HepG2 (cell line): ENCODE measurements at regions not wholly inside any gene's neighbourhood (a gene's known extent, or its start where the extent isn't known, plus 50 kb on each side); places are given as distances from the start of the nearest gene placed in this dataset.

Source experiments
- ARNT2 ChIP-seq: sonication (generic); formaldehyde crosslinking; IDR thresholded peaks from 2 replicates; pipeline ENCODE4 v1.8.0; 2022; ENCODE audit warnings: mild to moderate bottlenecking, low read depth, missing genetic modification reagents, moderate library complexity
- CC2D1A ChIP-seq: sonication (generic); formaldehyde crosslinking; IDR thresholded peaks from 2 replicates; pipeline ENCODE4 v1.8.1; 2023; ENCODE audit warnings: mild to moderate bottlenecking, missing genetic modification reagents
- EP300 ChIP-seq, 3 experiments: sonication (generic) in 1 of 3; formaldehyde crosslinking in 1 of 3; IDR thresholded peaks; 2 replicates each; pipeline versions ENCODE4 v1.5.1 to v1.6.1; 2011 to 2020; ENCODE audit warnings: low read depth in 2 of 3, low read length in 2 of 3, borderline replicate concordance in 1 of 3, improper control_type of control experiment in 1 of 3, mild to moderate bottlenecking in 1 of 3, missing genetic modification reagents in 1 of 3, moderate library complexity in 1 of 3
- FOXA3 ChIP-seq: IDR thresholded peaks from 2 replicates; pipeline ENCODE4 v1.6.1; 2016; ENCODE audit warnings: missing genetic modification reagents, missing compliant biosample characterization
- HMG20A ChIP-seq: IDR thresholded peaks from 2 replicates; pipeline ENCODE4 v1.6.1; 2016; ENCODE audit warnings: borderline replicate concordance
- MAFG ChIP-seq: sonication (generic); formaldehyde crosslinking; IDR thresholded peaks from 2 replicates; pipeline ENCODE4 v1.5.1; 2020; ENCODE audit warnings: mild to moderate bottlenecking, missing genetic modification reagents
- MED13 ChIP-seq: sonication (generic); formaldehyde crosslinking; IDR thresholded peaks from 2 replicates; pipeline ENCODE4 v1.5.0; 2020; ENCODE audit warnings: missing genetic modification reagents
- MIER2 ChIP-seq: IDR thresholded peaks from 2 replicates; pipeline ENCODE4 v1.6.1; 2016; ENCODE audit warnings: missing biosample characterization, missing genetic modification reagents
- MLLT10 ChIP-seq: sonication (generic); formaldehyde crosslinking; IDR thresholded peaks from 2 replicates; pipeline ENCODE4 v1.4.0; 2020; ENCODE audit warnings: missing genetic modification reagents
- MXD4 ChIP-seq: IDR thresholded peaks from 2 replicates; pipeline ENCODE4 v1.6.1; 2016; ENCODE audit warnings: mild to moderate bottlenecking, missing biosample characterization, missing genetic modification reagents
- POLR2AphosphoS5 ChIP-seq: IDR thresholded peaks from 2 replicates; pipeline ENCODE4 v1.6.1; 2012; ENCODE audit warnings: low read depth, low read length
- RFXAP ChIP-seq: sonication (generic); formaldehyde crosslinking; IDR thresholded peaks from 2 replicates; pipeline ENCODE4 v1.4.0; 2020; ENCODE audit warnings: missing genetic modification reagents, borderline replicate concordance
- RXRB ChIP-seq: IDR thresholded peaks from 2 replicates; pipeline ENCODE4 v1.6.1; 2016; ENCODE audit warnings: borderline replicate concordance, missing genetic modification reagents, missing compliant biosample characterization
- ZNF329 ChIP-seq: sonication (generic); formaldehyde crosslinking; IDR thresholded peaks from 2 replicates; pipeline ENCODE4 v1.9.0; 2021; ENCODE audit warnings: low read depth, mild to moderate bottlenecking, missing genetic modification reagents
- ZNF337 ChIP-seq: sonication (generic); formaldehyde crosslinking; IDR thresholded peaks from 2 replicates; pipeline ENCODE4 v1.5.1; 2020; ENCODE audit warnings: missing genetic modification reagents, low read depth, mild to moderate bottlenecking, borderline replicate concordance
- ZNF34 ChIP-seq: sonication (generic); formaldehyde crosslinking; IDR thresholded peaks from 2 replicates; pipeline ENCODE4 v1.4.0; 2020; ENCODE audit warnings: mild to moderate bottlenecking, missing genetic modification reagents, borderline replicate concordance
- ZNF432 ChIP-seq: sonication (generic); formaldehyde crosslinking; IDR thresholded peaks from 2 replicates; pipeline ENCODE4 v1.5.0; 2020; ENCODE audit warnings: missing genetic modification reagents, mild to moderate bottlenecking, borderline replicate concordance
- ZNF577 ChIP-seq: sonication (generic); formaldehyde crosslinking; IDR thresholded peaks from 2 replicates; pipeline ENCODE4 v1.4.0; 2020; ENCODE audit warnings: mild to moderate bottlenecking, low read depth, missing genetic modification reagents, borderline replicate concordance
- TF ChIP-seq, protein P1 (sequence below): sonication (generic); formaldehyde crosslinking; IDR thresholded peaks from 2 replicates; pipeline ENCODE4 v1.8.1; 2022; ENCODE audit warnings: low read depth, mild to moderate bottlenecking, missing genetic modification reagents
- TF ChIP-seq, protein P2 (sequence below): sonication (generic); formaldehyde crosslinking; IDR thresholded peaks from 2 replicates; pipeline ENCODE4 v1.4.0; 2020; ENCODE audit warnings: mild to moderate bottlenecking, missing genetic modification reagents, borderline replicate concordance
- TF ChIP-seq, protein P3 (sequence below): IDR thresholded peaks from 2 replicates; pipeline ENCODE4 v1.6.1; 2016; ENCODE audit warnings: missing compliant biosample characterization, missing genetic modification reagents, borderline replicate concordance

DNA sequence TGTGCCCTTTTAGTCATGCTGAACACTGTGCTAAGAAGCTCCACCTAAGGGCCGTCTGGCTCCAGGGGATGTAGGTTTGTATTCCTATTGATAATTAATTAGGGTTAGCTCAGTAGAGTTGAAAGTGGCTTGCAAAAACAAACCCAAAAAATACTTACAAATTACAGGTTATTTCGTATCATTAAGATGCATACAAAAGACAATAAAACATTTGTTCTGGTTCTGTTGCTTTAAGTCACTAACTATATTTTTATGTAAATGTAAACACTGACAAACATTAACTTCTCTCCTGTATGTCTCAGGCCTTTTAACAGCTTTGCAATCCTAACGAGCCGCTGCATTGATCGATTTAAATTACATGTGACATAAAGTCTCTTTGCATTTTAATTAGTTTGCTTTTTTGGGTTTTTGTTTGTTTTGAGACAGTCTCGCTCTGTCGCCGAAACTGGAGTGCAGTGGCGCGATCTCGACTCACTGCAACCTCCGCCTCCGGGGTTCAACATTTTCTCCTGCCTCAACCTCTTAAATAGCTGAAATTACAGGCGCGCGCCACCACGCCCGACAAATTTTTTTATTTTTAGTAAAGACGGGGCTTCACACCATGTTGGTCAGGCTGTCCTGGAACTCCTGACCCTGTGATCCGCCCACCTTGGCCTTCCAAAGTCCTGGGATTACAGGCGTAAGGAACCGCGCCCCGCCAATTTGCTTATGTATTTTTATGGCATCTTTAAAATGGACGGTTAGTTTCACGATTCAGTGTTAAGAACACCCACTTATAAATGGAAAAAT lies 110.9 kb downstream of the HFE start (continued):
- TF ChIP-seq, protein P1, sequence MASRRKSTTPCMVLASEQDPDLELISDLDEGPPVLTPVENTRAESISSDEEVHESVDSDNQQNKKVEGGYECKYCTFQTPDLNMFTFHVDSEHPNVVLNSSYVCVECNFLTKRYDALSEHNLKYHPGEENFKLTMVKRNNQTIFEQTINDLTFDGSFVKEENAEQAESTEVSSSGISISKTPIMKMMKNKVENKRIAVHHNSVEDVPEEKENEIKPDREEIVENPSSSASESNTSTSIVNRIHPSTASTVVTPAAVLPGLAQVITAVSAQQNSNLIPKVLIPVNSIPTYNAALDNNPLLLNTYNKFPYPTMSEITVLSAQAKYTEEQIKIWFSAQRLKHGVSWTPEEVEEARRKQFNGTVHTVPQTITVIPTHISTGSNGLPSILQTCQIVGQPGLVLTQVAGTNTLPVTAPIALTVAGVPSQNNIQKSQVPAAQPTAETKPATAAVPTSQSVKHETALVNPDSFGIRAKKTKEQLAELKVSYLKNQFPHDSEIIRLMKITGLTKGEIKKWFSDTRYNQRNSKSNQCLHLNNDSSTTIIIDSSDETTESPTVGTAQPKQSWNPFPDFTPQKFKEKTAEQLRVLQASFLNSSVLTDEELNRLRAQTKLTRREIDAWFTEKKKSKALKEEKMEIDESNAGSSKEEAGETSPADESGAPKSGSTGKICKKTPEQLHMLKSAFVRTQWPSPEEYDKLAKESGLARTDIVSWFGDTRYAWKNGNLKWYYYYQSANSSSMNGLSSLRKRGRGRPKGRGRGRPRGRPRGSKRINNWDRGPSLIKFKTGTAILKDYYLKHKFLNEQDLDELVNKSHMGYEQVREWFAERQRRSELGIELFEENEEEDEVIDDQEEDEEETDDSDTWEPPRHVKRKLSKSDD (CRISPR knock-in tag), result no peak
- TF ChIP-seq ZNF329 (CRISPR knock-in tag) (no peak), HMG20A (no peak), MED13 (CRISPR knock-in tag) (0 out of 2 replicates have a peak, but pooled peaks have one; percentile 53), ZNF337 (CRISPR knock-in tag) (no peak), MAFG (CRISPR knock-in tag) (no peak), MIER2 (CRISPR knock-in tag) (no peak), MXD4 (CRISPR knock-in tag) (no peak), RXRB (no peak), RFXAP (no peak), EP300 (IDR thresholded peaks at IDR 0.05; ENCODE audit: low read depth in 2 of 2, low read length in 2 of 2) (no peak), EP300 (CRISPR knock-in tag; IDR thresholded peaks at IDR 0.05; ENCODE audit: borderline replicate concordance) (no peak), FOXA3 (CRISPR knock-in tag) (0 out of 2 replicates have a peak, but pooled peaks have one; percentile 4), ZNF34 (CRISPR knock-in tag) (no peak), CC2D1A (CRISPR knock-in tag) (no peak), MLLT10 (CRISPR knock-in tag) (0 out of 2 replicates have a peak, but pooled peaks have one; percentile 79), POLR2AphosphoS5 (peak; percentile 16), ARNT2 (CRISPR knock-in tag) (no peak), ZNF432 (CRISPR knock-in tag) (no peak), ZNF577 (CRISPR knock-in tag) (no peak)
- TF ChIP-seq, protein P2, sequence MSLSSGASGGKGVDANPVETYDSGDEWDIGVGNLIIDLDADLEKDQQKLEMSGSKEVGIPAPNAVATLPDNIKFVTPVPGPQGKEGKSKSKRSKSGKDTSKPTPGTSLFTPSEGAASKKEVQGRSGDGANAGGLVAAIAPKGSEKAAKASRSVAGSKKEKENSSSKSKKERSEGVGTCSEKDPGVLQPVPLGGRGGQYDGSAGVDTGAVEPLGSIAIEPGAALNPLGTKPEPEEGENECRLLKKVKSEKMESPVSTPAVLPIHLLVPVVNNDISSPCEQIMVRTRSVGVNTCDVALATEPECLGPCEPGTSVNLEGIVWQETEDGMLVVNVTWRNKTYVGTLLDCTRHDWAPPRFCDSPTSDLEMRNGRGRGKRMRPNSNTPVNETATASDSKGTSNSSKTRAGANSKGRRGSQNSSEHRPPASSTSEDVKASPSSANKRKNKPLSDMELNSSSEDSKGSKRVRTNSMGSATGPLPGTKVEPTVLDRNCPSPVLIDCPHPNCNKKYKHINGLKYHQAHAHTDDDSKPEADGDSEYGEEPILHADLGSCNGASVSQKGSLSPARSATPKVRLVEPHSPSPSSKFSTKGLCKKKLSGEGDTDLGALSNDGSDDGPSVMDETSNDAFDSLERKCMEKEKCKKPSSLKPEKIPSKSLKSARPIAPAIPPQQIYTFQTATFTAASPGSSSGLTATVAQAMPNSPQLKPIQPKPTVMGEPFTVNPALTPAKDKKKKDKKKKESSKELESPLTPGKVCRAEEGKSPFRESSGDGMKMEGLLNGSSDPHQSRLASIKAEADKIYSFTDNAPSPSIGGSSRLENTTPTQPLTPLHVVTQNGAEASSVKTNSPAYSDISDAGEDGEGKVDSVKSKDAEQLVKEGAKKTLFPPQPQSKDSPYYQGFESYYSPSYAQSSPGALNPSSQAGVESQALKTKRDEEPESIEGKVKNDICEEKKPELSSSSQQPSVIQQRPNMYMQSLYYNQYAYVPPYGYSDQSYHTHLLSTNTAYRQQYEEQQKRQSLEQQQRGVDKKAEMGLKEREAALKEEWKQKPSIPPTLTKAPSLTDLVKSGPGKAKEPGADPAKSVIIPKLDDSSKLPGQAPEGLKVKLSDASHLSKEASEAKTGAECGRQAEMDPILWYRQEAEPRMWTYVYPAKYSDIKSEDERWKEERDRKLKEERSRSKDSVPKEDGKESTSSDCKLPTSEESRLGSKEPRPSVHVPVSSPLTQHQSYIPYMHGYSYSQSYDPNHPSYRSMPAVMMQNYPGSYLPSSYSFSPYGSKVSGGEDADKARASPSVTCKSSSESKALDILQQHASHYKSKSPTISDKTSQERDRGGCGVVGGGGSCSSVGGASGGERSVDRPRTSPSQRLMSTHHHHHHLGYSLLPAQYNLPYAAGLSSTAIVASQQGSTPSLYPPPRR (CRISPR knock-in tag), result no peak
- TF ChIP-seq, protein P3, sequence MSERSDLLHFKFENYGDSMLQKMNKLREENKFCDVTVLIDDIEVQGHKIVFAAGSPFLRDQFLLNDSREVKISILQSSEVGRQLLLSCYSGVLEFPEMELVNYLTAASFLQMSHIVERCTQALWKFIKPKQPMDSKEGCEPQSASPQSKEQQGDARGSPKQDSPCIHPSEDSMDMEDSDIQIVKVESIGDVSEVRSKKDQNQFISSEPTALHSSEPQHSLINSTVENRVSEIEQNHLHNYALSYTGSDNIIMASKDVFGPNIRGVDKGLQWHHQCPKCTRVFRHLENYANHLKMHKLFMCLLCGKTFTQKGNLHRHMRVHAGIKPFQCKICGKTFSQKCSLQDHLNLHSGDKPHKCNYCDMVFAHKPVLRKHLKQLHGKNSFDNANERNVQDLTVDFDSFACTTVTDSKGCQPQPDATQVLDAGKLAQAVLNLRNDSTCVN (CRISPR knock-in tag), result no peak
